KMS-11 (cell line): ENCODE measurements at regions not wholly inside any gene's neighbourhood (a gene's known extent, or its start where the extent isn't known, plus 50 kb on each side); places are given as distances from the start of the nearest gene placed in this dataset.

ENCODE experiments used
- H2AFZ ChIP-seq: fragments of 200-600 bp; sonication (generic); 2 replicates; pipeline ENCODE4 v1.6.1; 2016; ENCODE audit warnings: antibody characterized with exemption, mixed run types, low read depth
- H3K27ac ChIP-seq: fragments of 200-600 bp; sonication (generic); 2 replicates; pipeline ENCODE4 v1.6.1; 2016; ENCODE audit warnings: mild to moderate bottlenecking, mixed run types
- H3K27me3 ChIP-seq: fragments of 200-600 bp; sonication (generic); 2 replicates; pipeline ENCODE4 v1.6.1; 2017; ENCODE audit warnings: mild to moderate bottlenecking, low read depth, mixed run types, moderate library complexity; ENCODE audit not compliant: insufficient read depth
- H3K36me3 ChIP-seq: fragments of 200-600 bp; sonication (generic); 2 replicates; pipeline ENCODE4 v1.6.1; 2017; ENCODE audit warnings: mild to moderate bottlenecking, mixed run types; ENCODE audit not compliant: insufficient read depth
- H3K4me1 ChIP-seq: fragments of 200-600 bp; sonication (generic); 2 replicates; pipeline ENCODE4 v1.6.1; 2016; ENCODE audit warnings: mild to moderate bottlenecking, low read depth, mixed run types; ENCODE audit not compliant: poor library complexity, severe bottlenecking
- H3K4me2 ChIP-seq: fragments of 200-600 bp; sonication (generic); 2 replicates; pipeline ENCODE4 v1.7.0; 2016; ENCODE audit warnings: mild to moderate bottlenecking, mixed run types
- H3K4me3 ChIP-seq: fragments of 200-600 bp; sonication (generic); IDR thresholded peaks from 2 replicates; pipeline ENCODE4 v1.6.1; 2017; ENCODE audit warnings: low read depth, low read length, mixed read lengths; ENCODE audit not compliant: insufficient read depth
- H3K79me2 ChIP-seq: fragments of 200-600 bp; sonication (generic); 2 replicates; pipeline ENCODE4 v1.6.1; 2016; ENCODE audit warnings: low read depth, mixed run types; ENCODE audit not compliant: insufficient read depth
- H3K9ac ChIP-seq: fragments of 200-600 bp; sonication (generic); 2 replicates; pipeline ENCODE4 v1.6.1; 2016; ENCODE audit warnings: mild to moderate bottlenecking, mixed run types
- H4K20me1 ChIP-seq: fragments of 200-600 bp; sonication (generic); 2 replicates; pipeline ENCODE4 v1.6.1; 2016; ENCODE audit warnings: mild to moderate bottlenecking, mixed run types; ENCODE audit not compliant: insufficient read depth
- TF ChIP-seq, protein P1 (sequence below): fragments of 200-600 bp; sonication (generic); conservative IDR thresholded peaks from 2 replicates; pipeline ENCODE4 v1.6.1; 2017; ENCODE audit warnings: low read depth, mild to moderate bottlenecking, antibody characterized with exemption, low read length, moderate library complexity, mixed read lengths

DNA sequence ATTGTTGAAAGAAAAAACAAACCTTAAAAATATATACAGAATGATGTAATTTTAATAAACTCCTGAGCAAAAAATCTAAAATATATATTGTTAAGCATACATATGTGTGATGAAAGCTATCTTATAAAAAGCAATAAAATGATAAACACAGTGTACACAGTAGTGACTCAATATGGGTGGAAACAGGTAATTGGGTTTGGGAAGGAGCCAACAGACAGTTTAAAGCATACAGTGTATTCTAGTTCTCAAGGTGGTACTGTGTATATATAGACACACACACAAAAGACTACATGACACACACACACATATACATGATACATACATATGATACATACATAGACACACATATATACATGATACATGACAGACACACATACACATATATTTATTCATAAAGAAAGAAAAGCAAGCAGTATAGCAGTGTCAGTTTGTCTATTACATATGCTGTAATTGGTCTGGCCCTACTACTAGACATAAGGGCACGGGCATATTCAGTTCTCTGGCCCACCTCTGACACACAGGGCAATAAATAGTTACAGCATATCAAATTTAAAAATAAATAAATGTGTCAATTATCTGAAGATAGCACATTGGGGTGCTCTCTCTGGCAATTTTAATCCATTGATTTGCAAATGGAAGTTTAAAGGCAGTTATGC, 330.2 kb downstream of the S1PR1 start:
- H3K79me2 ChIP-seq, result no peaks in the 10 kb centered on the region
- H3K4me2 ChIP-seq, result no peak overlapping the region
- no peaks in the 10 kb centered on the region for H4K20me1 ChIP-seq
- H3K36me3 ChIP-seq, result no peaks in the 10 kb centered on the region
- no peak overlapping the region for H3K4me3 ChIP-seq
- H3K27ac ChIP-seq, result no peak overlapping the region
- no peaks in the 10 kb centered on the region for H3K27me3 ChIP-seq
- H2AFZ ChIP-seq, result no peak overlapping the region
- H3K9ac ChIP-seq, result no peak overlapping the region
- H3K4me1 ChIP-seq, result no peaks in the 10 kb centered on the region
- TF ChIP-seq, protein P1, sequence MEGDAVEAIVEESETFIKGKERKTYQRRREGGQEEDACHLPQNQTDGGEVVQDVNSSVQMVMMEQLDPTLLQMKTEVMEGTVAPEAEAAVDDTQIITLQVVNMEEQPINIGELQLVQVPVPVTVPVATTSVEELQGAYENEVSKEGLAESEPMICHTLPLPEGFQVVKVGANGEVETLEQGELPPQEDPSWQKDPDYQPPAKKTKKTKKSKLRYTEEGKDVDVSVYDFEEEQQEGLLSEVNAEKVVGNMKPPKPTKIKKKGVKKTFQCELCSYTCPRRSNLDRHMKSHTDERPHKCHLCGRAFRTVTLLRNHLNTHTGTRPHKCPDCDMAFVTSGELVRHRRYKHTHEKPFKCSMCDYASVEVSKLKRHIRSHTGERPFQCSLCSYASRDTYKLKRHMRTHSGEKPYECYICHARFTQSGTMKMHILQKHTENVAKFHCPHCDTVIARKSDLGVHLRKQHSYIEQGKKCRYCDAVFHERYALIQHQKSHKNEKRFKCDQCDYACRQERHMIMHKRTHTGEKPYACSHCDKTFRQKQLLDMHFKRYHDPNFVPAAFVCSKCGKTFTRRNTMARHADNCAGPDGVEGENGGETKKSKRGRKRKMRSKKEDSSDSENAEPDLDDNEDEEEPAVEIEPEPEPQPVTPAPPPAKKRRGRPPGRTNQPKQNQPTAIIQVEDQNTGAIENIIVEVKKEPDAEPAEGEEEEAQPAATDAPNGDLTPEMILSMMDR, result no peak

DNA sequence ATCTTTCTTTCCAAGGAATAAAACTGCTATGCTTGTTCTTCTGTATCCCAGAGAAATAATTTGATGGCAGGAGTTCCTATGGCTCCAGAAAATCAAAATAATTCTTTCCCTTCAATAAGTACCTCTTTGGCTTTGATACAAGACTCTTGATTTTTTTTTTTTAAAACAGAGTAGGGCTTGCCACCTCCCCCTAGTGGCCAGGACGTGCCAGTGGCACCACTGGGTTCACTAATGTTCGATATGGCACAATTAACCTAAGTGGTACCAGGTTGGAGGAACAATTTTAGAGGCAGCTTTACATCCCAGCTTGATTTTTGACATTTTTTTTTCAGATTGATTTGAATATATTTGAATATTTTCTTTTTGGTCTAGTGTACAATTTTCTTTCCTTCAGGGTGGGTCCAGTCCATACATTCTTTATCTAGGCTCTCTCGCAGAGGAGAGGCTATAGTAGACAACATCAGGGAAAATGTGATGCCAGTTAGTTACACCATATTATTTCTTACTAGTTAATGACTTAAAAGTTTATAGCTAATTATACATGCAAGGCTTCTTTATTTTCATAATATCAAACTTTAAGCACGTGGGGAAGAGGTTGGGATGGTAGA, 330.9 kb downstream of the S1PR1 start:
- TF ChIP-seq, protein P1, result peak; percentile 86
- Histone ChIP-seq H3K4me3 (no peak overlapping the region), H4K20me1 (no peaks in the 10 kb centered on the region), H3K27me3 (no peaks in the 10 kb centered on the region), H3K9ac (no peak overlapping the region), H3K4me2 (no peak overlapping the region), H3K4me1 (no peaks in the 10 kb centered on the region), H2AFZ (no peak overlapping the region), H3K36me3 (no peaks in the 10 kb centered on the region), H3K79me2 (no peaks in the 10 kb centered on the region), H3K27ac (no peak overlapping the region)

DNA sequence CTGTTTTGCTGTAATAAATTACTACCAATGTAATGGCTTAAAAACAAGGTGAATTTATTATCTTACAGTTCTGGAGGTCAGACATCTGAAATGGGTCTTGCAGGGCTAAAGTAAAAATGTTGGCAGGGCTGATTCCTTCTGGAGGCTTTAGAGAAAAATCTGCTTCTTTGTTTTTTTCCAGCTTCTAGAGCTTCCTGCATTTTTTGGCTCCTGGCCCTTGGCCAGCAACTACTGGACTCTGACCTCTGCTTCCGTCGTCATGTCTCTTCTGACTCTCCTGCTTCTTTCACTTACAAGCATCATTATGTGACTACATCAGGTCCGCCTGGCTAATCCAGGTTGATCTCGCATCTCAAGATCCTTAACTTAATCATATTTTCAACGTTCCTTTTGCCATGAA, 350.9 kb downstream of the S1PR1 start:
- Histone ChIP-seq H3K4me3 (no peak overlapping the region), H3K27me3 (no peaks in the 10 kb centered on the region), H3K4me1 (no peaks in the 10 kb centered on the region), H3K36me3 (no peaks in the 10 kb centered on the region), H4K20me1 (no peaks in the 10 kb centered on the region), H3K79me2 (no peaks in the 10 kb centered on the region), H2AFZ (no peak overlapping the region), H3K4me2 (no peak overlapping the region), H3K27ac (no peak overlapping the region), H3K9ac (no peak overlapping the region)
- TF ChIP-seq, protein P1, result no peak

DNA sequence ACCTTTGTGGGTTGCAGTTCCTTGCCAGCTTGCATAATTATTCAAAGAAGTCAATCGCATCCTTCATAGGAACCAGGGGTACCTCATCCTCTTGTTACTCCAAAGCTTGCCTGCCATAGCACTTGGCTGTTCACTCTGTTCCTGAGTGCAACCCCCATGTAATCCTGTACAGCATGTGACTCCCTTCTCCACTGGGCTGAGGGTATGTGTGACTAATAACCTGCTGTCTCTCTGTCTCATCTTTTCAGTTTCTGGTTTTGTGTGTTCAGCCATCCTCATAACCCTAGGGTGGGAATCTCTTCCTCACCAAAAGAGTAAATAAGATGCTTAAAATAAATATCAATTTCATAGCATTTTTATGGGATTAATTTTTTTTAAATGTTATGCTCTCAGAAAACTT, 351.9 kb downstream of the S1PR1 start:
- H3K79me2 ChIP-seq, result no peaks in the 10 kb centered on the region

More for the DNA sequence above, 351.9 kb downstream of the S1PR1 start:
- H3K9ac ChIP-seq, result no peak overlapping the region
- TF ChIP-seq, protein P1, result no peak
- no peaks in the 10 kb centered on the region for H3K27me3 ChIP-seq
- no peak overlapping the region for H3K27ac ChIP-seq
- H4K20me1 ChIP-seq, result no peaks in the 10 kb centered on the region
- no peak overlapping the region for H3K4me3 ChIP-seq
- H3K36me3 ChIP-seq, result no peaks in the 10 kb centered on the region
- H2AFZ ChIP-seq, result no peak overlapping the region
- no peak overlapping the region for H3K4me2 ChIP-seq
- H3K4me1 ChIP-seq, result no peaks in the 10 kb centered on the region
